Stimulated activated naive CD4-positive, alpha-beta T cell treated with Interleukin-2 at 50 U/mL for 16 hours (primary cell): ENCODE measurements at regions not wholly inside any gene's neighbourhood (a gene's known extent, or its start where the extent isn't known, plus 50 kb on each side); places are given as distances from the start of the nearest gene placed in this dataset.

Experiments
- DNase-seq: peaks from one replicate; lab custom pipeline; 2025; lab: John Stamatoyannopoulos, UW

GRCh38 chr2:144242311-144242710, 277.6 kb downstream of the ZEB2 start:
- no peak for DNase-seq

- no peak for DNase-seq
Measured at GRCh38 chr2:144241801-144242200, 278.1 kb downstream of the ZEB2 start.

DNA sequence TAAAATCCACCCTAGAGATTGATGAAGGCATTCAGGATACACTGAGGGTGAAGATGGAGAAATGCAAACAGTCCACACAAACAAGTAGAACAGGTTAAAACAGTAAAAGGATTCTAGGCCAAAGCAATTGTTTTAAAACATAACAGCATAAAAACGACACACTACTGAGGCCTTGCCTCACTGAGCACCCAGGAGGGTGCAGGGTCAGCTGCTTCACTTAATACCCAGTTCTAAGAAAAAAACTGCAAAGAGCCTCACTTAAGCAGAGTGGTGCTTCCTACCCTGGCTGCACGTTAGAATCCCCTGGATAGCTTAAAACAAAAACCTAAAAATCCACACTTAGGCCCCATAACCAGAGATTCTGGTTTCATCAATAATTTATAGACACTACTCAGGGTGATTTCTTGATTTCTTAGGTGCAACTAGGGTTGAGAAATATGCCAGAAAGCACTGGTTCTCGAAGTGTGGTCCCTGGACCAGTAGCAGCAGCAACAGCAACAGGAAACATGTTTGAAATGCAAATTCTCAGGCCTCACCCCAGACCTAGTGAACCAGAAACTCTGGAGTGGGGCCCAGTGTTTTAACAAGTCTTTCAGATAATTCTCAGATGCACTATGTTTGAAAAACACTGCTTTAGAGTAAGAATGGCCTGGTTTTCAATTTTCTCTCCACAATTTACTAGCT, 279.1 kb downstream of the ZEB2 start:
- DNase-seq = no peak

- no peak for DNase-seq
Measured at GRCh38 chr2:144239726-144240125, 280.2 kb downstream of the ZEB2 start.

- no peak for DNase-seq
Measured at GRCh38 chr2:144239306-144239705, 280.6 kb downstream of the ZEB2 start.

DNA sequence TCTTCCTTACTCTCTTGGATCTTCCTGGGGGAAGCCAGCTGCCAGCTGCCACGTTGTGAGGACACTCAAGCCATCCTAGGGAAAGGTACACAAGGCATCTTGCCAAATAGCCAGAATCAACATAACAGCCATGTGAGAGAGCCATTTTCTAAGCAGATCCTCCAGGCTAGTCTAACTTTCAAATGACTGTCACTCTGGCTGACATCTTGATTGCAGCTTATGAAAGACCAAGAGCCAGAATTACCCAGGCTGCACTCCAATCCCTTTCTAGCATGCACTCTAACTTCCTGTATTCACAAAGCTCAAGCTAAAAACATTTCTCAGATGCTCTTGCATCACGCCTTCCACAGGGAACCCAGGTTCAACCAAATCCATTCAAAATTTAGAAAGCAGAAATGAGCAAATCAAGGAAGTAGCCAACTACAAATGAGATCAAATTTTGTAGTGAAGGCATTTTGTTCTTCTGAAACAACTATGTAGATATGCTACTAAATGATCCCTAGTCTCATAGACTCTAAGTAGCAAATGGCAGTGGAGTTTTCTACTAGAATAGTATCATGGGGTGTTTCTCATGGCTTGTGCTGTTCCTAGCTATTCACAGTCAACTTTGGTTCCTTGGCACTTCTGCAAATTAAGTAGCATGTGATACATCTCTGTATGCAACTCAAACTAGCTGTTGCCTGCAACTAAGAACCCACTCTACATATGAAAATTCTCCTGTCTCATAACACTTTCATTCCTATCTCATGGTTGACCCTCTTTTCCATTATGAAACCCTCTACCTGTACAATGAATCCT, 281.9 kb downstream of the ZEB2 start:
- DNase-seq = no peak

- no peak for DNase-seq
Measured at GRCh38 chr2:144237108-144237507, 282.8 kb downstream of the ZEB2 start.

- no peak for DNase-seq
Measured at GRCh38 chr2:144235050-144235449, 284.9 kb downstream of the ZEB2 start.

DNA sequence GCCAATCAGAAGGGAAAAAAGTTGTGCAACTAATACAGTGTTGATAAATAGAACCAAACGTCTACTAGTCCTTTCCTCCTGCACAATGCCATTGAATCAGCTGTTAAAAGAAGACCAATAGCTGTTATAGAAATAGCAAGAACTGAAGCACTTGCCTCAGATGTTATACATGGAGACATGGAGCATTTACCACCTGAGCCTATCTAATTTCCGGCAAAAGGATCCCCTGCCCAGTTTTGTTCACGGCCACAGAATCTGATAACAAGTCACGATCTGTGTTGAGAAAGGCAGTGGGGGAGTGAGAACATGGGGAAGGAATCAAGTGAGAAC, 285.4 kb downstream of the ZEB2 start:
- DNase-seq = no peak

- DNase-seq = no peak
Measured at GRCh38 chr2:144233733-144234541, 286.0 kb downstream of the ZEB2 start.

DNA sequence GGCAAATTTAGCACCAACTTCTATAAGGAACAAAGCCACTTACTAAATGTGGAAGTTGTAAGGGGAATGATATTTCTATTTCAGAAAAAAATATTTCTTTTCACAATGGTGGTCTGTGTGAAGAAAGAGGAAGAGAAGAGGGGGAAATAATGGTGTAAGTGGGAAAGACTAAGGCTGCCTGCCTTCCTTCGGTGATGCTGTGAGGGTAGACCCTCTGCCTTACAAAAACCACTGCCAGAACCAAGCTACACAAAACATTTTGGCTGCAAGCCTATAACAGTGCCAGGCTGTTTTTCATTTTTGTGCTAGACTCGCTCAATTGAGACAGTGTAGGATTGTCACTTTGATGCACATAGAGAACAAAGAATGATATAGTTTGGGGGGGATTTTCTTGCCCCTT, 286.6 kb downstream of the ZEB2 start:
- no peak for DNase-seq

- DNase-seq = no peak
Measured at GRCh38 chr2:144230448-144231085, 289.4 kb downstream of the ZEB2 start.

DNA sequence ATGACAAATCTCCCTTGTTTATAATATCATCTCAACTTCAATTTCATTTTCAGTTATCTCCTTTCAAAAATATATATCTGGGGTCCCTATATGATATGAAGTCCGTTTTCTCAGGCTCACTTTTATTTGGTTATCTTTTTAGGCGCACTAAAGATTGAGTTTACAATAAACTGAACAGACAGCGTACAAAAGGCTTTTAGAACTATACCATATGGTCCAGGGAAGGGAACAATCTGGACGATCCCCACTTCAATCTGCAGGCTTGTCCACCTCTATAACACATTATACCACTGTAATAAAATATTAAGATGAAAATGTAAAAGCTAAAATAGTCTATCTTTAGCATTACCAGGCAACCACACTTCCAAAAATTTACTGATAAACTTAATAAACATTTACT, 289.9 kb downstream of the ZEB2 start:
- no peak for DNase-seq

GRCh38 chr2:144229296-144229695, 290.6 kb downstream of the ZEB2 start:
- no peak for DNase-seq

- DNase-seq = no peak
Measured at GRCh38 chr2:144227427-144228105, 292.4 kb downstream of the ZEB2 start.

DNA sequence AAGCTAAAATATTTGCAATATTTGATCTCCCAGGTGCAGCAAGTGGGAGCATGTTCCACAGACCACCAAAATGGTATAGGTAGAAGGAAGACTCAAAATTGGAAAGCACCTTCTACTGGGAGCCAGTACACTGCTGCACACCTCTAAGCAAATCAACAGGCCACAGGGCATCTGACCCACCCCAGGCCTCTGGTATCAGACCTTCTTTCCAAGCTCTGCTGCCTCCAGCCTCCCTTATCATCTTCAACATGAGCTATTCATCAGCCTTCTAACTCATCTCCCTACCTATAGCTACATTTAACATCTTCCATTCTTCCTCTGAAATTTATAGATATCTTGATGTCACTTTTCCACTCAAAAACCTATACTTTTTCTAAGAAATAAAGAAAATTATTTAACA, 294.8 kb downstream of the ZEB2 start:
- DNase-seq = no peak

- DNase-seq = no peak
Measured at GRCh38 chr2:144224472-144224871, 295.4 kb downstream of the ZEB2 start.

GRCh38 chr2:144219979-144220378, 299.9 kb downstream of the ZEB2 start:
- no peak for DNase-seq

- DNase-seq = no peak
Measured at GRCh38 chr2:144217853-144218633, 301.9 kb downstream of the ZEB2 start.

GRCh38 chr2:144215701-144216675, 303.9 kb downstream of the ZEB2 start:
- no peak for DNase-seq
